GM18907 (cell line): ENCODE measurements at regions not wholly inside any gene's neighbourhood (a gene's known extent, or its start where the extent isn't known, plus 50 kb on each side); places are given as distances from the start of the nearest gene placed in this dataset.

ENCODE experiments used
- ATAC-seq: cut with Tn5 transposase; IDR thresholded peaks from one replicate; pipeline ENCODE4 v1.9.1; 2021; ENCODE audit warnings: mild to moderate bottlenecking, moderate library complexity; ENCODE audit not compliant: unreplicated experiment

GRCh38 chr3:188084752-188085583, 69.0 kb upstream of the LPP start:
- no peak for ATAC-seq

- no peak for ATAC-seq
Measured at GRCh38 chr3:188085584-188086560, 68.1 kb upstream of the LPP start.

GRCh38 chr3:188088948-188089685, 64.8 kb upstream of the LPP start:
- ATAC-seq = no peak

GRCh38 chr3:188090620-188091309, 63.2 kb upstream of the LPP start:
- no peak for ATAC-seq

- ATAC-seq = no peak
Measured at GRCh38 chr3:188091746-188092145, 62.2 kb upstream of the LPP start.

GRCh38 chr3:188092648-188093047, 61.3 kb upstream of the LPP start:
- no peak for ATAC-seq

- ATAC-seq = no peak
Measured at GRCh38 chr3:188095431-188095830, 58.5 kb upstream of the LPP start.

GRCh38 chr3:188097791-188098190, 56.2 kb upstream of the LPP start:
- ATAC-seq = no peak

- ATAC-seq = no peak
Measured at GRCh38 chr3:188099907-188100306, 54.0 kb upstream of the LPP start.

GRCh38 chr3:188102861-188103547, 51.0 kb upstream of the LPP start:
- ATAC-seq = no peak

- no peak for ATAC-seq
Measured at GRCh38 chr3:188104050-188104449, 49.9 kb upstream of the LPP start.
